NCI-H1436 (cell line): ENCODE measurements at regions not wholly inside any gene's neighbourhood (a gene's known extent, or its start where the extent isn't known, plus 50 kb on each side); places are given as distances from the start of the nearest gene placed in this dataset.
"Not testable (repeated sequence)": the region's sequence is repeated elsewhere in the genome, so short reads cannot be mapped to it uniquely, and the experiment has no call there.

Experiments
- DNase-seq: peaks from one replicate; lab custom pipeline; 2025; lab: John Stamatoyannopoulos, UW

DNA sequence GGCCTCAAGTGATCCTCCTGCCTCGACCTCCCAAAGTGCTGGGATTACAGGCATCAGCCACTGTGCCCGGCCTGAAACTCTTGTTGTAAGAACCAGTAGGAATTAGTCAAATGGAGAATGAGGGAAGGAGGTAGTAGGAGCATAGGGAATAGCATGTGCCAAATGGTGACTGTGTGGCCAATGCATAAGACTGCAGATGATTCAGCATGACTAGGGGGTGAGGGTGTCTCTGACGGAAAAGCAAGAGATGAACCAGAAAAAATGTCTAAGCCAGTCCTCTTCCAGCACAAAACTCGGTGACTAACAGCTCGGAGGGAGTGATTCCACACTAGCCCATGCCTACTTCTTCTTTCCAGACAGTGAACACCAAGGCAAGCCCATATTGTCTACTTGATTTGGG lies 58.2 kb upstream of the DUSP21 start:
- no peak for DNase-seq

DNA sequence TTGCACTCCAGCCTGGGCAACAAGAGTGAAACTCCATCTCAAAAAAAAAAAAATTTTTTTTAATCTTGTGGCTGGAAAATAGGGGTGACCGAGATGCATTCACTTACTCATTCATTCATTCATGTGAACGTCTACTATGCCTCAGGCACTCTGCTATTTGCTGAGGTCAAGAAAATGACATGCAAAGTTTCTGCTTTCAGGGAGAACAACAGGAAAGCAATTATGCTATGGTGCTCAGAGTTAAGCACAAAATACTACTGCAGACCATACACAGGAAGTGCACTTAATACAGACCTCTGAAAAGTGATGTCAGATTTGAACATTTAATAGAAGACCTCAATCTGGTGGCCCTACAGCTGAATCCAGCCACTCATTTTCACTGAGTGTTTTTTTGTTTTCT lies 59.6 kb upstream of the DUSP21 start:
- no peak for DNase-seq

DNA sequence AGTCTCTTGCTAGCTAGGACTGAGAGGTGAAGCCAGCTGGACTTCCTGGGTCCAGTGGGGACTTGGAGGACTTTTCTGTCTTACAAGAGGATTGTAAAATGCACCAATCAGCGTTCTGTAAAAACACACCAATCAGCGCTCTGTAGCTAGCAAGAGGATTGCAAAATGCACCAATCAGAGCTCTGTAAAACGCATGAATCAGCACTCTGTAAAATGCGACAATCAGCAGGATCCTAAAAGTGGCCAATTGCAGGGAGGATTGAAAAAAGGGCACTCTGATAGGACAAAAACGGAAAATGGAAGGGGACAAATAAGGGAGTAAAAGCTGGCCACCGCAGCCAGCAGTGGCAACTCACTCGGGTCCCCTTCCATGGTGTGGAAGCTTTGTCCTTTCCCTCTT lies 65.6 kb upstream of the DUSP21 start:
- DNase-seq, result no peak

DNA sequence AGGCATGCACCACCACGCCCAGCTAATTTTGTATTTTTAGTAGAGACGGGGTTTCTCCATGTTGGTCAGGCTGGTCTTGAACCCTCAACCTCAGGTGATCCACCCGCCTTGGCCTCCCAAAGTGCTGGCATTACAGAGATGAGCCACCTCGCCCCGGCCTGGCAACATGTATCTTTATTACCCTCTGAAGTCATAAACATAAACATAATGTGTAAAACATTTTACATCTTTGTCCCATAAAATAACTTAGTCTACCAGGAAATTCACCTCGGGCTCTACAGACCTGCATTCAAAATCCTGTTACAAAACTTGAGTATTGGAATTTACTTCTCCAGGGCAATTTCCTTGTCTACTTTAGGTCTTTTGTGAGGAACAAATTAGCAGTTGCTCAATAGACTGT lies 68.1 kb upstream of the DUSP21 start:
- no peak for DNase-seq

DNA sequence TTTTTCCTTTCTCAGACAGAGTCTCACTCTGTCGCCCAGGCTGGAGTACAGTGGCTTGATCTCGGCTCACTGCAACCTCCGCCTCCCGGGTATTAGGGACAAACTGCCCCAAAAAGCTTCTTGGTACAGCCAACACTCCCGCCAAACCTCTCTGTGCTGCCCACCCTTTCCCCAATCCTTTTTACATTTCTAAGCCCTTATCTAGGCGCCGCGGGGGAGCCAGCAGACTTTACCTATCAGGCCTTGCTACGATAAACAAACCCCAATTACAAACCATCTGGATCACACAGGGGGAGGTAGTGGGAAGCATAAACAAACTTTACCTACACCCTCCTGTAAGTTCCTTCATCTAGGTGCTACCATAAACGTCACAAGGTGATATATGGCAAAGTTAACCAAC lies 69.8 kb upstream of the DUSP21 start:
- DNase-seq, result not testable (repeated sequence)

DNA sequence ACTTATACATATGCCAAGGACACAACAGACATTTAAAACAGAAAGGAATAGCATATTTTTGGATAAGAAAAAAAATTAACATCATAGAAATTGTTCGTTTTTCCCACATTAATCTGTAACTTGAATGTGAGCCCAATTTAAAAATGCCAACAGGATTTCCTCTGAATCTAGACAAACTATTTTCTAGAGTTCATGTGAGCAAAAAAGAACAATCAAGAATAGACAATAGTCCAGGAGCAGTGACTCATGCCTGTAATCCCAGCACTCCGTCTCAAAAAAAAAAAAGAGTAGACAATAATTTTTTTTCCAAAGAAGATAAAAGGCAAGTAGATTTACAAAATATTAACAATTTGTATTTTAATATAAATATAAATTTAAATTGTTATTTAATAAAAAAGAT lies 73.7 kb upstream of the DUSP21 start:
- no peak for DNase-seq

DNA sequence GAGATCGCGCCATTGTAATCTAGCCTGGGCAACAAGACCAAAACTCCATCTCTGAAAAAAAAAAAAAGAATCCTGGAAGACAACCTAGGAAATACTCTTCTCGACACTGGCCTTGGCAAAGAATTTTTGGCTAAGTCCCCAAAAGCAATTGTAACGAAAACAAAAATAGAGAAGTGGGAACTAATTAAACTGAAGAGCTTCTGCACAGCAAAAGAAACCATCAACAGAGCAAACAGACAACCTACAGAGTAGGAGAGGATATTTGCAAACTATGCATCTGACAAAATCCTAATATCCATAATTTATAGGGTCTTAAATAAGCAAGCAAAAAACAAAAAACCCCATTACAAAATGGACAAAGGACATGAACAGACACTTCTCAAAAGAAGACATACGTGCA lies 76.5 kb upstream of the DUSP21 start:
- DNase-seq, result no peak

DNA sequence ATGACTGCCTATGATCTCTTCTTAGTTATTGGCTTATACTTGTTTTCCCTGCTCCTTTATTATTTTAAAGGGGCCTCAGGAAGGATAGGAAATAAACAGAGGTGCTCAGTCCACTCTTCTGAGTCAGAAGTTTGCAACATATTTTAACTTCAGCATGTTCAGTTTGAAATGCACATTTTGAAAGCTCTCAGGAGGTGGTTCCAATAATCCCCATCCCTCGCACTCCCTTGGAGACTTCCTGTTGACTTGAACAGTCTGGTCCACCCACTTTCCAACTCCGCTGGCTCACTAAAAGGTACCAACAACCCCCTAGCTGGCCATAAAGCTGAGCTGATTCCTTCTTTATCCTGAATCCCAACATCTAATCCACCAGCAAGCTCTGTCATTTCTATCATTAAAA lies 78.3 kb upstream of the DUSP21 start:
- DNase-seq, result no peak

DNA sequence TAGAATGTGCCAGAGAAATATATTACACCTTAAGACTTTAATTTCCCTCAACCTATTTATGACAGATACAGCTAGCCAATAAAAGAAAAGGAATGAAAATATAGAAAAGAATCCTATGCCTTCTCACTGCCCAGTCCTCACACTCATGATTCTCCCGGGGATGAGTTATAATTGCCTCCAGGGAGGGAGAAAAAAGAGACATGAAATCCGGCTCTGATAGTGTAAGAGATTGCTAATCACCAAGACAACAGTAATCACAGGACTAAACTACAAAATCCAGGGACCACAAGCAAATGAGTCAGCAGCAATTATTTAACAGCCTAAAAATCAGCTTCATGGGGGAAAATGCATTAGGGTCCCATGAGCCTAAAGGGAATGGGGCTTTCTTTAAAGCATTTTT lies 95.9 kb upstream of the DUSP21 start:
- no peak for DNase-seq

DNA sequence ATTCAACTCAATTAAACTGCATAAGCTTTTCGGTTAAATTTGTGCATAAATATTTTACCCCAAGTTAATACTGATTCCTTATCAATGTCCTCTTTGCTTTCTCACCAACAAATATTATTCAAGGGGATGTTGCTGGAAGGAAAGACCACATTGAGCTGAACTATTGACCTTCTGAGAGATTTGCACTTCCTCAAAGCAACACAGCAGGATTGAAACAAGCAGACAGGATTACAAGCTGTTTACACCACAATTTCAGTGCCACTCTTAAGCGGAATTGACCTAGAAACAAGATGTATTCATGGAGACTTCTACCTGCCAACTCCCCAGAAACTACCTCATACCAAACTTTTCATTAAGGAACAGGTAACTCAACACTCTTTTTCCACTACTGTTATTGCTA lies 96.5 kb upstream of the DUSP21 start:
- no peak for DNase-seq

DNA sequence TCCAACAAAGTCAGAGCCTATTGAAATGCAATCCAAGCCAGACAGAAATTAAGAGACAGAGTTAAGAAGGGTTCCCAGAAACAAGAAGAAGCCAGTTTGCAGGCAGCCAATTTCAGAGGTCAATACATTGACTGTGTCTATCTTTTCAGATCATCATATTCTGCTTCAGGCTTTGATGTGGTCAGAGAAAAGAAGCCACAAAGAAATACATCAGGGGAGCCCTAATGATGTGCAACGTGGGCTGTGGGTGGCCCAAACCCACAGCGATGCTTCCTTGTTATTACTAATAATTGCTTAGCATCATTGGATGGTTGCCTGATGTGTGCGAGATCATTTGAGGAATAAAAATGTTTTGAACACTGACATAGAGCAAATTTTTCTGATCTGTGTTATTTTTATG lies 99.0 kb upstream of the DUSP21 start:
- DNase-seq, result no peak

DNA sequence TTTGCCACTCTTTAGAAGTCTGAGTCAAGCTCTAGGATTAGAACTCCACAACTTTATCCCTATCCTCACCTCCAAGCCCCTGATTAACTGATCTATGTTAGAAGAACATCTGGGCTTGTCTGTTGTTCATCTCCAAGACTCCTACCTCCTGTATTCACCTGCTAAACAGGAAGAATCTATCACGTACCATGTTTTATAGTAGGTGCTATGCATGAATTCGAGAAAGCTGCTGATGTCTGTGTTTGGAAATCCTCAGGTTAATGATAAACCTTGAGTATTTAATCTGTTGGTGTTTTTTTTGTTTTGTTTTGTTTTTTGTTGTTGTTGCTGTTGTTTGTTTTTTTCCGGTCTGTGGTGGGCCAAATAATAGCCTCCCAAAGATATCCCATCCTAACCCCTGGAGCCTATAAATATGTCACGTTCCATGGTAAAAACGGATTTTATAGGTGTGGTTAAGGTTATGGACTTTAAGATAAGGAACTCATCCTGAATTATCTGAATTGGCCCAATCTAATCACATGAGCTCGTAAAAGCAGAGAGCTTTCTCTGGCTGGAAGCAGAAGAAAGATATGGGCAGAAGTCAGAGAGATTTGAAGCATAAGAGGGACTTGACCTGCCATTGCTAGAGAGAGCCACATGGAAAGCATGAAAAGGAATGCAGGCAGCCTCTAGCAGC lies 101.2 kb upstream of the DUSP21 start:
- no peak for DNase-seq

DNA sequence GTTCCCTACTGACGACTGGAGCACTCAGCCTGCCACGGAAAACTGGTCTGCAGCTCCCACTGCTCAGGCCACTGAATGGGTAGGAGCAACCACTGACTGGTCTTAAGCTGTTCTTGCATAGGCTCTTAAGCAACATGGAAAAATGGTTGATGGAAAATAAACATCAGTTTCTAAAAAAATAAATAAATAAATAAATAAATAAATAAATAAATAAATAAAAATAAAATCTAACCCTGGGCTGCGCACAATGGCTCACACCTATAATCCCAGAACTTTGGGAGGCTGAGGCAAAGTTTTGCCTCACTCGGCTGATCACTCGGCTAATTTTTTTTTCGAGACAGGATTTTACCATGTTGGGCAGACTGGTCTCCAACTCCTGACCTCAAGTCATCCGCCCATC lies 102.0 kb upstream of the DUSP21 start:
- not testable (repeated sequence) for DNase-seq

DNA sequence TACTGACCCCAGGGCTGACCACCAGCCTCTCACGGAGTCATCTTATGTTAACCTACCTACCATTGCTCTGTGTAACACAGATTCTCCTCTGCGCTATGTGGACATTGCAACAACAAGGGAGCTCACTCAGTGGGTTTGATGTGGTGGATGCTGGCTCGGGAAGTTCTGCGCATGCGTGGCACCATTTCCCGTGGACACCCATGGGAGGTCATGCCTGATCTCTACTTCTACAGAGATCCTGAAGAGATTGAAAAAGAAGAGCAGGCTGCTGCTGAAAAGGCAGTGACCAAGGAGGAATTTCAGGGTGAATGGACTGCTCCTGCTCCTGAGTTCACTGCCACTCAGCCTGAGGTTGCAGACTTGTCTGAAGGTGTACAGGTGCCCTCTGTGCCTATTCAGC lies 102.4 kb upstream of the DUSP21 start:
- DNase-seq, result not testable (repeated sequence)

DNA sequence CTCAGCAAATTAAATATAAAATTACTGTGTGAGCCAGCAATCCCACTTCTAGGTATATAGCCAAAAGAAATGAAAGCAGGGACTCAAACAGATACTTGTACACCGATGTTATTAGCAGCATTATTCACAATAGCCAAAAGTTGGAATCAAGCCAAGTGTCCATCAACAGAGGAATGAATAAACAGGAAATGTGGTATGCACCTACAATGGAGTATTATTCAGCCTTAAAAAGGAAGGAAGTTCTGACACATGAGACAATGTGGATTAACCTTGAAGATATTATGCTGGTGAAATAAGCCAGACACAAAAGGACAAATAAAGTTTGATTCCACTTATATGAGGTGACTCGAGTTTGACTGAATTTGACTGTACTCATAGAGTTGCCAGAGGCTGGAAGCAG lies 108.3 kb upstream of the DUSP21 start:
- DNase-seq, result no peak

DNA sequence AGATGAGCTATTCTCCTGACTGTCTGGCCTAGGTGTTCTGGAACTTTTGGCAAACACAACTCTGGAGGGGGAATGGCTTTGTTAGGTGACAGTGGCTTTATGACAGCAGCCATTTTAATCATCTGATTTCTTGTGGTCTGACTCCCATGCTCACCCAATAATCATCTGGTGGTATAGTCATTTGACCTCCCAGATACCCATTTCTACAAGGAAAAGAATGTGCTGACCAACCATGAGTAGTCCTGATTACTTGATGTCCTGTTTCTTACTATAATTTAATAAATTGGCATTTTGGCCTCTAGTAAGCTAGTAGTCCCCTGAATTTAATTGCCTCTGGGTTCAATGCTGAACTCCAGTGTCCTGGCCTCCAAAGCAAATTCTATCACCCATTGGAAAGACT lies 109.9 kb upstream of the DUSP21 start:
- no peak for DNase-seq

DNA sequence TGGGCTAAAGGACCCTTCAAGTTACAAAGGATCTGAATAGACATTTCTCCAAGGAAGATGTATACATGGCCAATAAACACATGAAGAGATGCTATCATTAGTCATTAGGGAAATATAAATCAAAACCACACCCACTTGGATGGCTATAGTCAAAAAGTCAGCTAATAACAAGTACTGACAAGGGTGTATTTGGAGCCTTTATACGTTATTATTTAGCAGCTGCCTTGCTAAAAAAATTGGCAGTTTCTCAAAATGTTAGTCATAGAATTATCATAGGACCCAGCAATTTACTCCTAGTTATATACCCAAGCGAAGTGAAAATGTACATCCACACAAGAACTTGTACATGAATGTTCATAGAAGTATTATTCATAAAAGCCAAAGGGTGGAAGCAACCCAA lies 112.7 kb upstream of the DUSP21 start:
- no peak for DNase-seq

DNA sequence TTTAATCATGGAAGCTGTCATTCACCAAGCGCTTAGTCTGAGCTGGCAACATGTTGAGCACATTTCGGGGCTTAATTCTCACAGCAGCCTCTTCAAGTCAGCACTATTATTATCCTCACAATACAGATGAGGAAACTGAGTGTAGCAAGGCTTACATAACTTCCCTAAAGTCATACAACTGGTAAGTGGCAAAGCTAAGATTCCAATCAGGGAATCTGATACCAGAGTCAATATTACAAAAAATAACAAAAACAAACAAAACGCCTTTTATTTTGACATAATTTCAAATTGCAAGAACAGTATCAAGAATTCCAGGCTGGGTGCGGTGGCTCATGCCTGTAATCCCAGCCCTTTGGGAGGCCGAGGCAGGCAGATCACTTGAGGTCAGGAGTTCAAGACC lies 120.4 kb upstream of the DUSP21 start:
- no peak for DNase-seq

DNA sequence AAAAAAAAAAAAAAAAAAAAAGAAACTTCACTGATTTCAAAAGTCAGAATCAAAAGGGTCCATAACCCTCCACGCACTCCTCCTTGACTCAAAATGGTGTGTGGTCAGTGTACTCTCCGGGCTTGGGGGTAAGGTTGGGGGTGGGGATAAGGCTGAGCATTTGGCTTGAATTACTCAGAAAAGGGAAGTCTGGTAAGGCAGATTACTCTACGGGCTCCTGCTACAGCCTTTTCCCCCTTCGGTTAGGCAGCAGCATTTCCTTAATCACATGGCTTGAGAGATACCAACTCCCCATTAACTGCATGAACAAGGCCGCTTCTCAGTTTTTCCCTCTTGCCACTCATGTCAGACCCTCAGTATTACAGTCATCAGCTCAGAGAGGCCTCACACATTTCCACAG lies 135.4 kb upstream of the DUSP21 start:
- no peak for DNase-seq

DNA sequence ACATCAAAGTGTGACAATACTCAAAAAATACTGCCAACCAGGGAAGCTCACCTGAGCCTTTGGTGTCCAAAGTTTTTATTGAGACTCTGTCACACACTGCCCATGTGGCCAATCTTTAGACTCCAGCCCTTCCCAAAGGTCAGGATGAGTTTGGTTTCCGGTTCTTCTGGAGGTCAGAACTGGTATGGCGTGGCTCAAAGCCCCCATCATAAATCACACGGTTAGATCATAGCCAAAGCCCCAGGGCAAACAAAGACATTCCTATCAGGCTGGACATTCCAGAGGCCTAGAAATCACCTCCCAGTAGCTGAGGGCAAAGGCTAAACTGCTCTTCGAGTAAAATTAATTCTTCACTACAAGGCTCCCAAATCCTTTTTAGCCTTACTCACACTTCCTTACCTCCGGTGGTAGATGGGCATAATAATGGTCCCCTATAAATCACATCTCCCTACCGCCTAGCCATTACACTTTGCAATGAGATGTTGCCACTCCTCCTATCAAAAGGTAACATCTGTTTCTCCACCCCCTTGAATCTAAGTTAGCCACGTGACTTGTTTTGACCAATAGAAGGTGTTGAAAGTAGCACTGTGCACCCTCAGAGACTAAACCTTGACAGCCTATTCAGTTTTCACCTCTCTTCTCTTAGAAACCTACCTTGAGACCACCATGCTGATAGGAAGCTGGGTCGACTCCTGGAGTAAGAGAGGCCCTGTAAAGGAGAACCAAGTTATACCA lies 137.8 kb upstream of the DUSP21 start:
- no peak for DNase-seq

DNA sequence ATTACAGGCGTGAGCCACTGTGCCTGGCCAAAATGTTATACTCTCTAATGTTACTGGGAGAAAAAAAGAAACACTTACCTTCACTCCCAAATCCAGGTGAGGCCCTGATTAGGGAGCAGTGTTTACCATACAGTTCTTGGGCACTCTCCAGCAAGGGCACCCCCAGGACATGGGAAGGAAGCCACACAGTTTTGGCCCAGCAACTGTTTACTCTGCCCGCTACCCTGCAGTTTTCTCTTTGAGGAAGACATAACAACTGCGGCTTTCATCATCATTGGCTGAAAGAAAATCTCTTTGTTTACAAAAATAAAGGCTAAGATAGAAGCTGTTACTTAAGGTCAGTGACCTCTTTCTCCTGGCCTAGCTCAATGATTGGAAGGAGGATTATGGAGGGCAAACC lies 145.5 kb upstream of the DUSP21 start:
- no peak for DNase-seq

DNA sequence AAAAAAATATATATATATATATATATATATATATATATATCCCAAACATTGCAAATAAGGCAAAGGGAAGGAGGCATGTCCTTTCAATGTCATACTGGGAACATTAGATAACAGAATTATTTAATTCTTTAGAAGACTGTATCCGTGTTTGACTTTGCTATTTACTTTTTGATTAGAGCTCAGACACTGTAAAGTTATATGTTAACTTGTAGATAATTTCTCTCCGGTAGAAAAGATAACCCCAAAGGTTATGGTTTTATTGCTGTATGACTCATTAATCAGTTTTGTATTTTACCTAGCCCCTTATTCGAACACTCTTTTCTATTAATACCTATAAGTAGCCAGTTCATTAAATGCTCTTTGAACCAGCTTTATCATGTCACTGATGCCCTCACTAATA lies 150.6 kb upstream of the DUSP21 start:
- no peak for DNase-seq

DNA sequence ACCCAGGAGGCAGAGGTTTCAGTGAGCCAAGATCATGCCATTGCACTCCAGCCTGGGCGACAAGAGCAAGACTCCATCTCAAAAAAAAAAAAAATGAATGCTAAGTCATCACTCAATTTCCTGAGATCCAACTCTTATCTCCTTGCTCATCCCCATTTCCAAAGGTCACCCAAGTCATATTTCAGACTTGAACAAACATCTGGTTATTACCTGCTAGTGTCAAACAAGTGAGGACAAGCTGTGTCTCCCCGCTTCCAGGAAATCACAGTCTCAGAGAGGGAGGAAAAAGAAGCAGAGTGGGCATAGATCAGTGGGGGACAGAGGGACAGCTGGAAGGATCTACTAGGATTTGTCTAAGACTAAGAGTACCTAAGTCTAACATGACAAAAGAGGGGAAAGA lies 147.5 kb upstream of the FUNDC1 start:
- no peak for DNase-seq

DNA sequence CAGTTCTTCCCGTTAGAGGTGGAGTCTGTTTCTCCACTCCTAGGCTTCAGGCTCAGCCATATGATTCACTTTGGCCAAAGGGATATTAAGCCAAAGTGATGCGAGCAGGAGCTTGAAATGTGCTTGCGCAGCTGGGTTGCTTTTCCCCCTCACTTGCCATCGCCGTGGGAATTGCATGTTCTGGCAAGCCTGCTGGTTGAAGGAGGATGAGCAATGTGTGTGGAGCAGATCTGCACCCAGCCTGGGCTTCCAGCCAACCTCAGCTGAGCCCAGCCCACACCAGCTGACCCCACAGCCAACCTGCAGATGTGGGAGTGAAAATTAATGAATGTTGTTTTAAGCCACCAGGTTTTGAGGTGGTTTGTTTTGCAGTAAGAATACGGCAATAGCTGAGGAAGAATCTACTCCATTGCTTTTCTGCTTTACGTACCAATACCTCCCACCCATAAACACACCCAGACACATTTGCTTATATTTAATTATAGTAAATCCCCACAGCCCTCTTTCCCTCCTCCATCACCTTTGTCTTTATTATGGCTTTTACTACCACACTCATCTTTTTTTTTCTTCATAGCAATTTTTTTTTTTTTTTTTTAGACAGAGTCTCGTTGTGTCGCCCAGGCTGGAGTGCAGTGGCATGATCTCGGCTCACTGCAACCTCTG lies 132.8 kb upstream of the FUNDC1 start:
- DNase-seq, result peak; percentile 70
